GM12892 (cell line): ENCODE measurements at regions not wholly inside any gene's neighbourhood (a gene's known extent, or its start where the extent isn't known, plus 50 kb on each side); places are given as distances from the start of the nearest gene placed in this dataset.

ENCODE experiments used
- DNase-seq: peaks from one replicate; pipeline ENCODE4 v3.0.0; 2011; ENCODE audit not compliant: insufficient read length
- FAIRE-seq: peaks from 2 replicates; lab custom pipeline; 2011; peaks lifted over from hg19 to GRCh38; lab: Jason Lieb, UNC
- POLR2A ChIP-seq: IDR thresholded peaks from 2 replicates; pipeline ENCODE4 v1.6.1; 2011; ENCODE audit warnings: low read depth, low read length, control low read depth
- POLR2AphosphoS5 ChIP-seq: IDR thresholded peaks from 2 replicates; pipeline ENCODE4 v1.6.1; 2011; ENCODE audit warnings: low read depth, low read length, control low read depth
- TAF1 ChIP-seq: IDR thresholded peaks from 2 replicates; pipeline ENCODE4 v1.6.1; 2011; ENCODE audit warnings: low read depth, mild to moderate bottlenecking, control low read depth, low read length, borderline replicate concordance

DNA sequence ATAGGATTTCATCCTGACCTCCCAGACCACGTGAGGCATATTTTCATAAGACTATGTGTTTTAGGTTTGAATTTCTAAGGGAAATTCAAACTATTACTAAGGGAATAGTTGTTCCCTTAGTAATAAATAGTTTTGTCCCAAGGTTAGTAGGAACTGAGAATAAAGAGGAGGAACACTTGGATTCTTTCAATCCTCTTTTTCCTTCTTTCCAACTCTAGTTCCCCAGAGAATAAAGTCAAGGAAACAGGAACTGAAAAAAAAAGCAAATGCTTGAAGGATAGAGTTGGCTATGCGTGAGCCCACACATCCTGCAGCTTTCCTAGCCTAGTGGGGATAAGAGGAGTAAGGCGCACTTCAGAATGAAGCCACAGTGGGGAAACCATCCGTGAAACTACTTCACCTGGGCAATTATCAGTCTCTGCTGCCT is 312.1 kb upstream of the TGFBR2 start:
- FAIRE-seq (no peak), DNase-seq (no peak)
- no peak for TF ChIP-seq TAF1
- no peak for TF ChIP-seq POLR2A
- TF ChIP-seq POLR2AphosphoS5 = no peak

DNA sequence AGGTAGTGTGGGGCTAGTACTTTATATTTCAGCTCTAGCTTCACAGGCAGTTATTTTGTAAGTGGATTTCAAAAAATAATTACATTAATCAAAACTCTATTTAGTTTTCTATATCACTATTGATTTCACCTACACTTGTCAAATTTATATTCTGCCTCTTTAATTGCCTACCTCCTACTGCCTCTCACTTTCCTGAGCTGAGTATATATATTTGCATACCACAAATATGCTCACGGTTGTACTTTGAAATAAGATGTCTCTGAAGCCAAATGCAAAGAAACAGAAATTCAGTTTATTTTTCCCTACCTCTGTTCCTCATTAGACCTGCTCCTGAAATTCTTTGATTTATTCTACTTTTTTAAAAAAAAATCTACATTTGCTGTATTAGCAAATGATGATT is 309.3 kb upstream of the TGFBR2 start:
- DNase-seq (no peak), FAIRE-seq (no peak)
- no peak for TF ChIP-seq POLR2A
- TF ChIP-seq TAF1 = no peak
- TF ChIP-seq POLR2AphosphoS5 = no peak

DNA sequence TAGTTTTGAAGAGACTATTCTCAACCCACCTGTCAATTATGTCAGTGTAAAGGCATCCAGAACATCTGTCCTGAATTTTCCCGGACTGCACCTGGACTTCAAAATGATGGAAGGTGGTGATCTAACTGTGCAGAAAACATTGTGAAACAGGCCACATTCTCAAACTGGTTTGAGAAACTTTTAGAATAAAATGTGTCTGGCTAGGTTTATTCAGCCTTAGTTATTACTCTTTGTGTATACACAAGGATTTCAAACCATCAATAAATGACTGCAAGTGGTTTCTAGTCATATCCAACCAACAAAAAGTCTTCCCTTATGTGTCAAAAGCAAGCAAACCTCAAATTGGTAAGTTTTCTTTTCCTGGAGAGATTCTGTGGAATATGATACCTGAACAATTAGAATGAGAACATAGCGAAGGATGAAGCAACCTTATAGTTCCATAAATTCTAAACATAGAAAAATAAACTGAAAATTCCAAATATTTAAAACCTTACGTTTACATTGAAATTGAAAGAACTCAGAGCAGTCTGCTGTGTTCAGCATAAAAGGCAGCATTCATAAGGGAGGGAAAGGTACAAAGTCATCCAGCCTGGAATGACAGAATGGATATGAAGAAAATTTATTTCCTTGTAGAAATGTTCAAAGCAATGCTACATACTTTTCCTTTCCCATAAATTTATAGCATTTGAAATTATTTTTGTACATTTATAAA is 306.6 kb upstream of the TGFBR2 start:
- TF ChIP-seq POLR2AphosphoS5 (no peak), TAF1 (no peak), POLR2A (no peak)
- FAIRE-seq (no peak), DNase-seq (no peak)

DNA sequence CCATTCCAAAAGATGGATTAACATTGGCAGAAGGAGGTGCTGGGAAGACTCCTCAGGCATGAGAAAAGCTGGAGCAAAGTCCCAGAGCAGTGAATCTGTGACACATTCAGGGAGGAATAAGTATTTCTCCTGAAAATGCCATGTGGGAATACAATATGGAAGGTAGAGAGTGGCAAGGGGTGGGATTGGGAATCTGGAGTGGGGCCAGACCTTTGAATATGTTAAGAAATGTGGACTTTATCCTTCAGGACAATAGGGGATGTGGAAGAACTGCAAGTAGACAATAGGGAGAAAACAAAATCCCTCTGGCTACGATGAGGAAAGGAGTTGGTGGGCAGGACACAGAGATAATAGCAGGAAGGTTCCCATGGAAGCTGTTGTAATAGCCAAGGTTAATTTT is 305.6 kb upstream of the TGFBR2 start:
- DNase-seq (no peak), FAIRE-seq (no peak)
- no peak for TF ChIP-seq POLR2A
- TF ChIP-seq POLR2AphosphoS5 = no peak
- TF ChIP-seq TAF1 = no peak

DNA sequence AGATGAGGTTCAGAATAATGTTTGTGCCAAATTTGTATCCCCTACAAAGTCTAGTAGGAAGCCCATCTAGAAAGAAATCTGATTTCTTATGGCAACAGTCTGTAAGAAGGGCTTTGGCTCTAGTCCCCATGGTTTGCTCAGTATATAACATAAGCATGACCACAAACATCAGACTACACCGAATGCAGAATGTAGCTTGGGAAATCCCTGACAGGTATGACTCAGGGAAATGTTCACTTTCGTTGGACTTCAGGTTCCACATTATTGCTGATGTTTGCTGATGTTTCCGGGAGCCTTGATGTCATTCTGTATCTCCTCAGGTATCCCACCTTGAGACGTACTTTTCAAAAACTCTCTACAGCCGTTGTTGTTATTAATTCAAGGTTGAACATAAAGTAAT is 304.4 kb upstream of the TGFBR2 start:
- no peak for TF ChIP-seq POLR2AphosphoS5
- no peak for TF ChIP-seq POLR2A
- no peak for TF ChIP-seq TAF1
- no peak for DNase-seq
- no peak for FAIRE-seq

DNA sequence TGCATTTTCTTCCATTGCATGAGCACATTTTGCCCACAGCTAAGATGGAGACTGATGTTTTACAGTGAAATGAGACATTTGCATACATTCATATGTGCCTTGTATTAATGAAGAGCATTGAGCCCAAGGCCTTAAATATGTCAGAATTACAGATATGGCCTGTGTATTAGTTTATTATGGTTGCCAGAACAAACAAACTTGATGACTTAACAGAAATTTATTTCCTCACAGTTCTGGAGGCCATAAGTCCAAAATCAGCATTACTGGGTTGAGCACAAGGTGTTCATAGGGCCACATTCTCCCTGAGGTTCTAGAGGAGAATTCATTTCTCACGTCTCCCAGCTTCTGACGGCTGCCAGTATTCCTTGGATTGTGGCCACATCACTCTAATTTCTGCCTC is 302.6 kb upstream of the TGFBR2 start:
- no peak for FAIRE-seq
- DNase-seq = no peak
- no peak for TF ChIP-seq POLR2AphosphoS5
- TF ChIP-seq TAF1 = no peak
- TF ChIP-seq POLR2A = no peak

DNA sequence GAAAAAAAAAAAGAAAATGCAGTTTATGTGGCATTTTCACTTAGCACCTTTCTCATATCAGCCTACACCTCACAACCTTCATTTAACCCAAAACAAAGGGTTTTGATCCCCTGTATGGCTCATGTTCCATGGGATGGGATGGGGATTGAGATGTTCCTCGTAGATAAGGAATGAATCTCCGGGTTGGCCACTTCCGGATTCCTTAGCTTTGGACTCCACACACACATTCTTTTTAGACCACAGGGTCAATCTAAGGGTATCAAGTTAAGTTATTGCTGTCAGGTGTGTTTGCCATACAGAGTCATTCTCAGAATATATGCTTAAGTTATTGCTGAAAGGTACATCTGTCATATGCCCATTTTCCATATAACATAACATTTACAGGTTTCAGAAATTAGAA is 301.4 kb upstream of the TGFBR2 start:
- FAIRE-seq (no peak), DNase-seq (no peak)
- TF ChIP-seq POLR2AphosphoS5 = no peak
- TF ChIP-seq TAF1 = no peak

DNA sequence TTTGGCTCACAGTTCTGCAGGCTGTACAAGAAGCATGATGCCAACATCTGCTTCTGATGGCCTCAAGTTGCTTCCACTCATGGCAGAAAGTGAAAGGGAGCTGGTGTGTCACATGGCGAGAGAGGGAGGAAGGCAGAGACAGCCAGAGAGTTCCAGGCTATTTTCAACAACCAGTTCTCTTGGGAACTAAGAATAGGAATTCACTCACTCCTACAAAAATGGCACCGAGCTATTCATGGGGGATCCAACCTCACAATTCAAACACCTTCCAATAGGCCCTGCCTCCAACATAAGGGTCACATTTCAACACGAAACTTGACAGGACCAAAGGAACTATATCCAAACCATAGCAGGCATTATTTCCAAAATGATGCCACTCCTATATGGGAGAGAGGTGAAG is 299.5 kb upstream of the TGFBR2 start:
- FAIRE-seq (no peak), DNase-seq (no peak)
- TF ChIP-seq POLR2AphosphoS5 = no peak
- TF ChIP-seq TAF1 = no peak
- TF ChIP-seq POLR2A = no peak

DNA sequence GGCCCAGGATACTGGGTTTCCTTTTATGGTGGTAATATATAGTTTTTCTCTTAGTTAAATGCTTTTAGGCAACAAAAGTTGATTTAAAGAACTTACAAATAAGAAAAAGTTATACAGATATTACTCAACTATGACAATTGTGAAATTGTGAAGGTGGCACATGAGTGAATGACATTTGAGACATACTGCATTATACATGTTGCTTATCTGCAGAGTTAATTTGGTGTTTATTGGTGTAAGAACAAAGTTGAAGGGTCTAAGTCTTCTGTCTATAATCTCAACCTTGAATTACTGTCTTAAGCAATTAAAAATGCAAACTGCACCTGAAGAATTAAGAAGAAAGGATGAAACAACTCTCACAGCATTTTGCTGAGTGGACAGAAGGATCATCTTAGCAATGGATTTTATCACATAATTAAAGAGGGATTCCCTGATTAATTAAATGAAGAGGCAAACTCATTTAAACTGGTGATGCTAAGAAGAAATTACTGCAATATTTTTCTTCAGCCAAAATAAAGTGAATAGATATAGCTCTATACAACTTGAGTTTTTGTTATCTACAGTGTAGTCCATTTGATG is 298.9 kb upstream of the TGFBR2 start:
- FAIRE-seq = no peak
- no peak for DNase-seq
- no peak for TF ChIP-seq POLR2A
- no peak for TF ChIP-seq TAF1
- TF ChIP-seq POLR2AphosphoS5 = no peak

DNA sequence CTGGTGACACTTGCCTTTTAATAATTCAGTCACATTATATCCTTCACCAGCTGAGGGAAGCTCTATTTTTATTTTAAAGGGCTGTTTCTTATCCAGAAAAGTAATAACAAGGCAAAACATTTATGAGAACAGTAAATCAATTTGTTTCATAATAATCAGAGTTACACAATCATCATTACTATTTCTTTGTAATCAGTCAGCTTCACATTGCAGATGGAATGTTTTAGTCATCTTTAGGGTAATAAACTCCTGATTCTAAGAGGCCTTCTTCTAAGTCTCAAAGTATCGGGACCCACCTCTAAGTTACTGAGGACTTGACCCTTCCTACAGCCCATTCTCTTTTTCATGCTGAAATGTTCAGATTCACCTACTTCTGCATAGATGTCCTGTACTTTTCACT is 298.3 kb upstream of the TGFBR2 start:
- TF ChIP-seq POLR2A (no peak), TAF1 (no peak), POLR2AphosphoS5 (no peak)
- FAIRE-seq (no peak), DNase-seq (no peak)

DNA sequence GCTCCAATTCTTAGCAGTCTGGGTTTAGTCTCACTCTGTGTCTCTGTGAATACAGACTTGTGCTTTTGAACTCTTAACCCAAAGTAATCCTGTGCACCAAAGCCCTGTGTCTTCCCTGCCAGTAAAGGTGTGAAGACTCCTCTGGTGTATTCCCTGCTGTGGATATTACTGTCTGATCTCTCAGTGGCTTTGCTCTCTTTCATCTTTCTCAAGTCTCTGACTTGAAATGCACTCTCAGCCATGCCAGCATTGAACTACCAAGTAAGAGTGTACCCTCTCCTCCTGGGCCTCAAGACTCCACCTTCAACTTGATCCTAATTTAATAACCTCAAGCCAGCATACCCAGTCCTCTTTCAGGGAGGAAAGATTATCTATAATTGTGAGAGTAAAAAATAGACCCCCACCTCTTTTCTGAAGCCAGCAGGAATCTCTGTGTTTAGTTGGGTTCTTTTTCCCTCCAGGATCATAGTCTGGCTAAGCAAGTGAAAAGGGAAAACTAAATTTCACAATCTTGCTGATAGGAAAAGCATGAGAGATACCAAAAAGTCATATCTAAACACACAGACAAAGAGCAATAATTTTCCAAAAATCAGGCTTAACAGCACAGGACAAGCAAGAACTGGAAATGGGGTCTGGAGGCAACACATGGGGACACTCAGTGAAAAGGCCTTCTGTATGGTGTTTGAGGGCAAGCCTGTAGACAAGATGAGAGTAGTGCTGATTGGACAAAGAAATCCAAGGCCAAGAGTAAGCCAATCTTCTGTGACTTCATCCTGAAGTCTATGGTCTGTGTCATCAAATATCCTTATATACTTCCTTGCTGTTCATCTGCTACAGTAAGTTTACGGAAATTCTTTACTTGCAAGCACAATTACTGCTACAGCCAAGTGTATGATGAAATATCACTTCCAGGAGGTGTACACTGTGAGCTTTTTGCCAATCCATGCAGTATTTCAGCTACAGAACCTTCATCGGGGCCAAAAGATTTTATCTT is 296.1 kb upstream of the TGFBR2 start:
- no peak for FAIRE-seq
- no peak for DNase-seq
- TF ChIP-seq TAF1 = no peak
- no peak for TF ChIP-seq POLR2A
- TF ChIP-seq POLR2AphosphoS5 = no peak
